ENCODE measurements at regions not wholly inside any gene's neighbourhood (a gene's known extent, or its start where the extent isn't known, plus 50 kb on each side); places are given as distances from the start of the nearest gene placed in this dataset.
"Not testable (repeated sequence)": the region's sequence is repeated elsewhere in the genome, so short reads cannot be mapped to it uniquely, and the experiment has no call there.

- no peak for DNase-seq
Observed at GRCh38 chr13:68616600-68617222, 1386.6 kb upstream of the PCDH9 start.

- no peak for DNase-seq
Observed at GRCh38 chr13:68609661-68610060, 1379.5 kb upstream of the PCDH9 start.

GRCh38 chr13:68608147-68608546, 1378.0 kb upstream of the PCDH9 start:
- DNase-seq, result no peak

GRCh38 chr13:68597641-68598040, 1367.5 kb upstream of the PCDH9 start:
- no peak for DNase-seq

GRCh38 chr13:68588623-68589022, 1358.5 kb upstream of the PCDH9 start:
- DNase-seq, result no peak

GRCh38 chr13:68584776-68585175, 1354.6 kb upstream of the PCDH9 start:
- DNase-seq, result no peak

GRCh38 chr13:68574053-68574452, 1343.9 kb upstream of the PCDH9 start:
- DNase-seq, result no peak

- DNase-seq, result no peak
Observed at GRCh38 chr13:68551701-68552522, 1321.8 kb upstream of the PCDH9 start.

GRCh38 chr13:68550330-68550729, 1320.2 kb upstream of the PCDH9 start:
- DNase-seq, result no peak

- DNase-seq, result no peak
Observed at GRCh38 chr13:68540244-68540643, 1310.1 kb upstream of the PCDH9 start.

- no peak for DNase-seq
Observed at GRCh38 chr13:68535329-68535728, 1305.2 kb upstream of the PCDH9 start.

GRCh38 chr13:68527167-68527566, 1297.0 kb upstream of the PCDH9 start:
- not testable (repeated sequence) for DNase-seq

GRCh38 chr13:68523838-68524424, 1293.8 kb upstream of the PCDH9 start:
- DNase-seq, result no peak

GRCh38 chr13:68522184-68522583, 1292.0 kb upstream of the PCDH9 start:
- DNase-seq, result no peak

- no peak for DNase-seq
Observed at GRCh38 chr13:68509734-68510621, 1279.8 kb upstream of the PCDH9 start.

GRCh38 chr13:68506888-68507551, 1276.9 kb upstream of the PCDH9 start:
- DNase-seq, result no peak

GRCh38 chr13:68490594-68490993, 1260.5 kb upstream of the PCDH9 start:
- DNase-seq, result no peak

GRCh38 chr13:68481130-68481529, 1251.0 kb upstream of the PCDH9 start:
- no peak for DNase-seq

GRCh38 chr13:68473834-68474326, 1243.7 kb upstream of the PCDH9 start:
- DNase-seq, result no peak

GRCh38 chr13:68467160-68467559, 1237.0 kb upstream of the PCDH9 start:
- DNase-seq, result no peak

- DNase-seq, result no peak
Observed at GRCh38 chr13:68440874-68441273, 1210.7 kb upstream of the PCDH9 start.

GRCh38 chr13:68439817-68440216, 1209.7 kb upstream of the PCDH9 start:
- no peak for DNase-seq
